Hepatocyte (in vitro differentiated cells): ENCODE measurements at regions not wholly inside any gene's neighbourhood (a gene's known extent, or its start where the extent isn't known, plus 50 kb on each side); places are given as distances from the start of the nearest gene placed in this dataset.

Source experiments
- DNase-seq: peaks from one replicate; pipeline ENCODE4 v3.0.0-alpha.2; 2016; ENCODE audit warnings: low spot score
- H2AFZ ChIP-seq: fragments of 200-600 bp; sonication (generic); 2 replicates; pipeline ENCODE4 v1.6.0; 2016; ENCODE audit warnings: antibody characterized with exemption, mild to moderate bottlenecking
- H3K27ac ChIP-seq: fragments of 200-600 bp; sonication (generic); 2 replicates; pipeline ENCODE4 v1.5.1; 2016; ENCODE audit warnings: mild to moderate bottlenecking
- H3K27me3 ChIP-seq: fragments of 200-600 bp; sonication (generic); 2 replicates; pipeline ENCODE4 v1.6.1; 2016
- H3K36me3 ChIP-seq: fragments of 200-600 bp; sonication (generic); replicated peaks from 2 replicates; pipeline ENCODE4 v1.5.1; 2016; ENCODE audit warnings: low read depth; ENCODE audit not compliant: insufficient read depth
- H3K4me1 ChIP-seq: fragments of 200-600 bp; sonication (generic); 2 replicates; pipeline ENCODE4 v1.5.1; 2016; ENCODE audit warnings: mild to moderate bottlenecking, moderate library complexity; ENCODE audit not compliant: insufficient read depth
- H3K4me2 ChIP-seq: fragments of 200-600 bp; sonication (generic); 2 replicates; pipeline ENCODE4 v1.6.0; 2016
- H3K4me3 ChIP-seq: fragments of 200-600 bp; sonication (generic); 2 replicates; pipeline ENCODE4 v1.5.1; 2016; ENCODE audit warnings: mild to moderate bottlenecking
- H3K79me2 ChIP-seq: fragments of 200-600 bp; sonication (generic); 2 replicates; pipeline ENCODE4 v1.6.0; 2017; ENCODE audit warnings: mild to moderate bottlenecking
- H3K9me2 ChIP-seq: fragments of 200-600 bp; sonication (generic); replicated peaks from 2 replicates; pipeline ENCODE4 v1.6.0; 2017; ENCODE audit warnings: mild to moderate bottlenecking; ENCODE audit not compliant: insufficient read depth
- H3K9me3 ChIP-seq: fragments of 200-600 bp; sonication (generic); 2 replicates; pipeline ENCODE4 v1.5.1; 2016; ENCODE audit warnings: low read depth, mild to moderate bottlenecking
- H4K20me1 ChIP-seq: fragments of 200-600 bp; sonication (generic); 2 replicates; pipeline ENCODE4 v1.6.0; 2016; ENCODE audit warnings: mild to moderate bottlenecking; ENCODE audit not compliant: insufficient read depth, poor library complexity, severe bottlenecking
- CTCF ChIP-seq: fragments of 200-600 bp; sonication (generic); IDR thresholded peaks from 2 replicates; pipeline ENCODE4 v1.5.1; 2016; ENCODE audit warnings: antibody characterized with exemption, mild to moderate bottlenecking; ENCODE audit not compliant: poor library complexity
- EZH2 ChIP-seq: fragments of 200-600 bp; sonication (generic); IDR thresholded peaks from 2 replicates; pipeline ENCODE4 v1.6.1; 2016; ENCODE audit warnings: antibody characterized with exemption, mild to moderate bottlenecking, borderline replicate concordance
- EZH2phosphoT487 ChIP-seq: fragments of 200-600 bp; sonication (generic); IDR thresholded peaks from one replicate; pipeline ENCODE4 v1.6.1; 2018; ENCODE audit warnings: antibody characterized with exemption, mild to moderate bottlenecking, low read depth, moderate library complexity; ENCODE audit not compliant: unreplicated experiment, severe bottlenecking
- WGBS: methylation state at CpG from one replicate; pipeline ENCODE4 v1.1.6; 2016; ENCODE audit warnings: low lambda C conversion rate; ENCODE audit errors: missing lambda C conversion rate; 5-methylcytosine and 5-hydroxymethylcytosine counted together

GRCh38 chr13:69202996-69203395 is 904.6 kb upstream of the ATXN8OS start:
- H3K4me1 ChIP-seq: no peaks in the 10 kb centered on the region
- no peak overlapping the region for H3K27ac ChIP-seq
- TF ChIP-seq EZH2phosphoT487 (no peak), CTCF (no peak)
- H3K9me3 ChIP-seq: no peaks in the 10 kb centered on the region
- 48% methylated on average over 1 of the region's 1 CpG for WGBS
- H3K9me2 ChIP-seq: no peaks in the 10 kb centered on the region
- H3K4me2 ChIP-seq: no peak overlapping the region
- no peaks in the 10 kb centered on the region for H3K36me3 ChIP-seq
- no peaks in the 10 kb centered on the region for H3K79me2 ChIP-seq
- H3K27me3 ChIP-seq: no peaks in the 10 kb centered on the region
- H3K4me3 ChIP-seq: no peak overlapping the region
- no peak overlapping the region for H2AFZ ChIP-seq
- no peaks in the 10 kb centered on the region for H4K20me1 ChIP-seq
- no peak for DNase-seq

- 26% methylated on average over 5 of the region's 5 CpGs for WGBS
- no peak for TF ChIP-seq EZH2
- TF ChIP-seq CTCF: no peak
- no peak for TF ChIP-seq EZH2phosphoT487
- H4K20me1 ChIP-seq: no peaks in the 10 kb centered on the region
- H3K4me2 ChIP-seq: no peak overlapping the region
- no peak overlapping the region for H3K27ac ChIP-seq
- H3K9me3 ChIP-seq: no peaks in the 10 kb centered on the region
- H2AFZ ChIP-seq: peak overlapping the region; percentile 22
- H3K4me1 ChIP-seq: no peaks in the 10 kb centered on the region
- no peaks in the 10 kb centered on the region for H3K79me2 ChIP-seq
- DNase-seq: no peak
- no peaks in the 10 kb centered on the region for H3K9me2 ChIP-seq
- H3K27me3 ChIP-seq: no peaks in the 10 kb centered on the region
- no peaks in the 10 kb centered on the region for H3K36me3 ChIP-seq
- no peak overlapping the region for H3K4me3 ChIP-seq
Measured at GRCh38 chr13:69199664-69200063, 908.0 kb upstream of the ATXN8OS start.

GRCh38 chr13:69198706-69199105 is 908.9 kb upstream of the ATXN8OS start:
- Histone ChIP-seq H3K4me1 (no peaks in the 10 kb centered on the region), H3K4me3 (no peak overlapping the region), H3K79me2 (no peaks in the 10 kb centered on the region), H3K4me2 (no peak overlapping the region), H3K27me3 (no peaks in the 10 kb centered on the region), H3K27ac (no peak overlapping the region), H2AFZ (no peak overlapping the region), H4K20me1 (no peaks in the 10 kb centered on the region), H3K9me3 (no peaks in the 10 kb centered on the region), H3K36me3 (no peaks in the 10 kb centered on the region), H3K9me2 (no peaks in the 10 kb centered on the region)
- WGBS: 93% methylated on average over 2 of the region's 2 CpGs
- DNase-seq: no peak
- TF ChIP-seq EZH2phosphoT487: no peak
- TF ChIP-seq CTCF: no peak
- no peak for TF ChIP-seq EZH2

- Histone ChIP-seq H3K79me2 (no peaks in the 10 kb centered on the region), H3K4me3 (no peak overlapping the region)
Measured at GRCh38 chr13:69194130-69194529, 913.5 kb upstream of the ATXN8OS start.

More at GRCh38 chr13:69194130-69194529, 913.5 kb upstream of the ATXN8OS start:
- H3K4me2 ChIP-seq: no peak overlapping the region
- H3K9me2 ChIP-seq: no peaks in the 10 kb centered on the region
- no peak overlapping the region for H2AFZ ChIP-seq
- no peaks in the 10 kb centered on the region for H3K4me1 ChIP-seq
- no peak overlapping the region for H3K27ac ChIP-seq
- no peak for DNase-seq
- H4K20me1 ChIP-seq: no peaks in the 10 kb centered on the region
- H3K36me3 ChIP-seq: no peaks in the 10 kb centered on the region
- no peaks in the 10 kb centered on the region for H3K27me3 ChIP-seq
- no peaks in the 10 kb centered on the region for H3K9me3 ChIP-seq
- TF ChIP-seq EZH2phosphoT487 (no peak), EZH2 (no peak), CTCF (no peak)
- 52% methylated on average over 1 of the region's 1 CpG for WGBS
